ENCODE measurements at regions not wholly inside any gene's neighbourhood (a gene's known extent, or its start where the extent isn't known, plus 50 kb on each side); places are given as distances from the start of the nearest gene placed in this dataset.
"Not testable (repeated sequence)": the region's sequence is repeated elsewhere in the genome, so short reads cannot be mapped to it uniquely, and the experiment has no call there.

DNA sequence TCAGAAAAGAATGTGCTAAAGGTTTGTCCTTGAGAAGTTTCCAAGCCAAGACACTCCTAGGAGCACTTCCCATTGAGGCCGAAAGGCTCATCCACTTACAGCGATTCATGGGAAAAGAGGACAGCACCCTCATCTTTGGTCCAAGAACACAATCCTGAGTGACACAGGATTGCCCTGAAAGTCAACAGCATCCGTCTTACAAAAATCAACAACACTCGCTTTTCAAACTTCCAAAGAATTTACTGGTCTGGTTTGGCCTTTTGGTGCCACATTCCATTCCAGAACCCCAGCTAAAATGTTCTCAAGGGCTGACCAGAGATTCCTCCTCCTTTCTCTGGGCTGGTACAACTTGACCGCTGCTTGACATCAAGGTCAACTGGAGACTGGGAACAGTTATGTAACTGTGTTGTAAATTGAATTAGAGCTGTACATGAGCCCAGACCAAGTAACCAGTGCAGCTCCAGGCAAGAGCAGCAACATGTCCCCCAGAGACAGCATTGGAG is 415.8 kb upstream of the PIK3R1 start:
- no peak overlapping the region for H3K4me2 ChIP-seq (ENCODE audit: low read length)
- Mint-ChIP-seq H3K36me3 (ENCODE audit: low read depth, unreplicated experiment) (no peaks in the 10 kb centered on the region), H3K4me1 (ENCODE audit: low read depth, unreplicated experiment) (peaks cover 9% of the 10 kb centered on the region)

DNA sequence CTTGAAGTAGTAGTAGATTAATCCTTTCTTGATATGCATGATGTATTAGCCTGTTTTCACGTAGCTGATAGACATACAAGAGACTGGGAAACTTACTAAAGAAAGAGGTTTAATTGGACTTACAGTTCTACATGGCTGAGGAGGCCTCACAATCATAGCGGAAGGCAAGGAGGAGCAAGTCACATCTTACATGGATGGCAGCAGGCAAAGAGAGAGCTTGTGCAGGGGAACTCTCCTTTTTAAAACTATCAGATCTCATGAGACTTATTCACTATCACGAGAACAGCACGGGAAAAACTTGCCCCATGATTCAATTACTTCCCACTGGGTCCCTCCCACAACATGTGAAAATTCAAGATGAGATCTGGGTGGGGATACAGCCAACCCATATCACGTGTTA is 417.1 kb upstream of the PIK3R1 start:
- not testable (repeated sequence) for H3K36me3 ChIP-seq (ENCODE audit: insufficient read depth, low read length); H3K9ac ChIP-seq (ENCODE audit: low read length); H3K36me3 Mint-ChIP-seq (ENCODE audit: low read depth, unreplicated experiment); H3K79me2 ChIP-seq (ENCODE audit: insufficient read depth, low read length); H3K4me1 ChIP-seq (ENCODE audit: insufficient read depth, low read length); DNase-seq (ENCODE audit: low read depth); H3K4me2 ChIP-seq (ENCODE audit: low read length); H3K27ac Mint-ChIP-seq (ENCODE audit: unreplicated experiment); H3K9me3 ChIP-seq (ENCODE audit: insufficient read depth, low read depth, low read length); H3K4me3 Mint-ChIP-seq (ENCODE audit: unreplicated experiment); H3K27me3 ChIP-seq (ENCODE audit: insufficient read depth, low read length); H3K4me3 ChIP-seq (ENCODE audit: insufficient read depth, low read depth, low read length); H3K27ac ChIP-seq (ENCODE audit: low read depth, low read length); H3K9me3 Mint-ChIP-seq (ENCODE audit: unreplicated experiment); H4K20me1 ChIP-seq (ENCODE audit: insufficient read depth, low read length); FAIRE-seq; H3K4me1 Mint-ChIP-seq (ENCODE audit: low read depth, unreplicated experiment); H3K27me3 Mint-ChIP-seq (ENCODE audit: low read depth, unreplicated experiment); H2AFZ ChIP-seq (ENCODE audit: low read depth, low read length)

More for the DNA sequence above, 415.8 kb upstream of the PIK3R1 start:
- FAIRE-seq, result peak; percentile 13
- Histone ChIP-seq H3K36me3 (ENCODE audit: insufficient read depth, low read length) (no peaks in the 10 kb centered on the region), H4K20me1 (ENCODE audit: insufficient read depth, low read length) (no peaks in the 10 kb centered on the region), H3K27me3 (ENCODE audit: insufficient read depth, low read length) (no peaks in the 10 kb centered on the region), H3K4me1 (ENCODE audit: insufficient read depth, low read length) (no peaks in the 10 kb centered on the region), H3K9me3 (ENCODE audit: insufficient read depth, low read depth, low read length) (no peaks in the 10 kb centered on the region), H3K79me2 (ENCODE audit: insufficient read depth, low read length) (no peaks in the 10 kb centered on the region), H3K4me3 (ENCODE audit: insufficient read depth, low read depth, low read length) (no peak overlapping the region), H2AFZ (ENCODE audit: low read depth, low read length) (no peak overlapping the region), H3K27ac (ENCODE audit: low read depth, low read length) (no peak overlapping the region), H3K9ac (ENCODE audit: low read length) (no peak overlapping the region)
- Mint-ChIP-seq H3K9me3 (ENCODE audit: unreplicated experiment) (peaks cover 4% of the 10 kb centered on the region), H3K27ac (ENCODE audit: unreplicated experiment) (no peak overlapping the region), H3K4me3 (ENCODE audit: unreplicated experiment) (no peak overlapping the region), H3K27me3 (ENCODE audit: low read depth, unreplicated experiment) (no peaks in the 10 kb centered on the region)
- DNase-seq (ENCODE audit: low read depth), result peak; percentile 48
- TF ChIP-seq EZH2 (IDR thresholded peaks at IDR 0.05; ENCODE audit: insufficient read depth, low read length), result no peak
- TF ChIP-seq, protein P1, sequence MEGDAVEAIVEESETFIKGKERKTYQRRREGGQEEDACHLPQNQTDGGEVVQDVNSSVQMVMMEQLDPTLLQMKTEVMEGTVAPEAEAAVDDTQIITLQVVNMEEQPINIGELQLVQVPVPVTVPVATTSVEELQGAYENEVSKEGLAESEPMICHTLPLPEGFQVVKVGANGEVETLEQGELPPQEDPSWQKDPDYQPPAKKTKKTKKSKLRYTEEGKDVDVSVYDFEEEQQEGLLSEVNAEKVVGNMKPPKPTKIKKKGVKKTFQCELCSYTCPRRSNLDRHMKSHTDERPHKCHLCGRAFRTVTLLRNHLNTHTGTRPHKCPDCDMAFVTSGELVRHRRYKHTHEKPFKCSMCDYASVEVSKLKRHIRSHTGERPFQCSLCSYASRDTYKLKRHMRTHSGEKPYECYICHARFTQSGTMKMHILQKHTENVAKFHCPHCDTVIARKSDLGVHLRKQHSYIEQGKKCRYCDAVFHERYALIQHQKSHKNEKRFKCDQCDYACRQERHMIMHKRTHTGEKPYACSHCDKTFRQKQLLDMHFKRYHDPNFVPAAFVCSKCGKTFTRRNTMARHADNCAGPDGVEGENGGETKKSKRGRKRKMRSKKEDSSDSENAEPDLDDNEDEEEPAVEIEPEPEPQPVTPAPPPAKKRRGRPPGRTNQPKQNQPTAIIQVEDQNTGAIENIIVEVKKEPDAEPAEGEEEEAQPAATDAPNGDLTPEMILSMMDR (IDR thresholded peaks at IDR 0.05; ENCODE audit: insufficient read depth, low read depth, low read length), result no peak

DNA sequence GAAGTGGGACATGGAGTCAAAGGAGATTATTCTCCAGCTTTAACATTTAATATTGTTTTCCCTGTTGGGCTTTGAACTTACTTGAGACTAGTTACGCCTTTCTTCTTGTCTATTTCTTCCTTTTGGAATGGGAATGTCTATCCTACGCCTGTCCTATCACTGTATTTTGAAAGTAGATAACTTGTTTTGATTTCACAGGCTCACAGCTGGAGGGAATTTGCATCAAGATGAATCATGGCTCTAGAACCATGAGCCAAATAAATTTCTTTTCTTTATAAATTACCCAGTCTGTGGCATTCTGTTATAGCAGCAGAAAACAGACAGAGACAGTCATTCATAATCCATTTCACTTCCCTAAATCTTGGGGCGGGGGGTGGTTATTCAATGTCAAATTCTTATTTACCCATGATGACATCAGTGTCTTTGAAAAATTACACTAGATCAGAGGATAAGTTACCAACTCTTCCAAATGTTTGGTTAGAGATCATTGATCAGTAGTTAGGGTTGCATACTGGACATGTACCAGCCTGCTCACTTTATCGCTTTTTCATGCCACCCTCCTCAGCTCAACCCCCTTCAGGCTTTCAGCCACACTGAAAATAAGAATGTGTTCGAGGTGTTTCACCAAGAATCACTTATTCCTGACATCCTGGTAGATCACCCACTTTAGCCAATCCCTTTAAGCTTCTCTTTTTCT is 419.6 kb upstream of the PIK3R1 start:
- no peak for TF ChIP-seq EZH2 (IDR thresholded peaks at IDR 0.05; ENCODE audit: insufficient read depth, low read length)
- TF ChIP-seq, protein P1 (IDR thresholded peaks at IDR 0.05; ENCODE audit: insufficient read depth, low read depth, low read length), result no peak
- Histone ChIP-seq H4K20me1 (ENCODE audit: insufficient read depth, low read length) (no peaks in the 10 kb centered on the region), H3K9me3 (ENCODE audit: insufficient read depth, low read depth, low read length) (no peaks in the 10 kb centered on the region), H3K4me3 (ENCODE audit: insufficient read depth, low read depth, low read length) (no peak overlapping the region), H3K27ac (ENCODE audit: low read depth, low read length) (no peak overlapping the region), H3K36me3 (ENCODE audit: insufficient read depth, low read length) (no peaks in the 10 kb centered on the region), H2AFZ (ENCODE audit: low read depth, low read length) (no peak overlapping the region), H3K27me3 (ENCODE audit: insufficient read depth, low read length) (no peaks in the 10 kb centered on the region), H3K9ac (ENCODE audit: low read length) (no peak overlapping the region), H3K4me1 (ENCODE audit: insufficient read depth, low read length) (no peaks in the 10 kb centered on the region), H3K79me2 (ENCODE audit: insufficient read depth, low read length) (no peaks in the 10 kb centered on the region), H3K4me2 (ENCODE audit: low read length) (peak overlapping the region; percentile 7)
- Mint-ChIP-seq H3K36me3 (ENCODE audit: low read depth, unreplicated experiment) (no peaks in the 10 kb centered on the region), H3K9me3 (ENCODE audit: unreplicated experiment) (peaks cover 4% of the 10 kb centered on the region), H3K27me3 (ENCODE audit: low read depth, unreplicated experiment) (no peaks in the 10 kb centered on the region), H3K4me3 (ENCODE audit: unreplicated experiment) (no peak overlapping the region), H3K4me1 (ENCODE audit: low read depth, unreplicated experiment) (peaks cover 9% of the 10 kb centered on the region), H3K27ac (ENCODE audit: unreplicated experiment) (no peak overlapping the region)
- FAIRE-seq (no peak), DNase-seq (ENCODE audit: low read depth) (peak; percentile 80)

All from astrocyte (in vitro differentiated cells and primary cell).